NCI-H2107 treated with DMSO at 0.1 percent for 48 hours (cell line): ENCODE measurements at regions not wholly inside any gene's neighbourhood (a gene's known extent, or its start where the extent isn't known, plus 50 kb on each side); places are given as distances from the start of the nearest gene placed in this dataset.
"Not testable (repeated sequence)": the region's sequence is repeated elsewhere in the genome, so short reads cannot be mapped to it uniquely, and the experiment has no call there.

ENCODE experiments used
- DNase-seq: peaks from one replicate; lab custom pipeline; 2025; ENCODE audit not compliant: unreplicated experiment; lab: John Stamatoyannopoulos, UW

DNA sequence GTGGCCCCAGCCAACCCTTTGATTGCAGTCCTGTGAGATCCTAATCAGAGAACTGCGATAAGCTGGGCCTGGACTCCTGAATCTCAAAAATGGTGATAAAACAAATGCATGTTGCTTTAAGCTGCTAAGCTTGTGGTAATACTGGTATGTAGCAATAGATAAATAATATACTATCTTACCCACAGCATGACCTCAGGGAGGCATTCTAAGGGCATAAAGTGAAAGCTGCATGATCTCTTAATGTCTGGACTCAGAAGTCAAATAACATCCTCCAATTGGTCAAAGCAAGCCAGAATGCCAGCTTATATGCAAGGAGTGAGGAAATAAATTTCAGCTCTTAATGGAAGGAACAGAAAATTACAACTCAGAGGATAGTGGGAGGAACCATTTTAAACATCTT lies 246.1 kb downstream of the FSIP2 start:
- no peak for DNase-seq

DNA sequence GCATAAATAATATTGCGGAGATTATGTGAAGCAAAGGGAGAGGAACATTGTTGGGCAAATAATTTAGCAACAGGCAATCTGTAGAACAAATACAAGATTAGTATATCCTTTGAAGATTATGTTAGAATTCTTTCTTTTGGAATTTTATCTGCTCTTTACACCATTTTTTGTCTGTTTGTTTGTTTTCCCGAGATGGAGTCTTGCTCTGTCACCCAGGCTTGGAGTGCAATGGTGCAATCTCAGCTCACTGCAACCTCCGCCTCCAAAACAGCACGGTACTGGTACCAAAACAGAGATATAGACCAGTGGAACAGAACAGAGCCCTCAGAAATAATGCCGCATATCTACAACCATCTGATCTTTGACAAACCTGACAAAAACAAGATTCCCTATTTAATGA lies 250.3 kb downstream of the FSIP2 start:
- not testable (repeated sequence) for DNase-seq

DNA sequence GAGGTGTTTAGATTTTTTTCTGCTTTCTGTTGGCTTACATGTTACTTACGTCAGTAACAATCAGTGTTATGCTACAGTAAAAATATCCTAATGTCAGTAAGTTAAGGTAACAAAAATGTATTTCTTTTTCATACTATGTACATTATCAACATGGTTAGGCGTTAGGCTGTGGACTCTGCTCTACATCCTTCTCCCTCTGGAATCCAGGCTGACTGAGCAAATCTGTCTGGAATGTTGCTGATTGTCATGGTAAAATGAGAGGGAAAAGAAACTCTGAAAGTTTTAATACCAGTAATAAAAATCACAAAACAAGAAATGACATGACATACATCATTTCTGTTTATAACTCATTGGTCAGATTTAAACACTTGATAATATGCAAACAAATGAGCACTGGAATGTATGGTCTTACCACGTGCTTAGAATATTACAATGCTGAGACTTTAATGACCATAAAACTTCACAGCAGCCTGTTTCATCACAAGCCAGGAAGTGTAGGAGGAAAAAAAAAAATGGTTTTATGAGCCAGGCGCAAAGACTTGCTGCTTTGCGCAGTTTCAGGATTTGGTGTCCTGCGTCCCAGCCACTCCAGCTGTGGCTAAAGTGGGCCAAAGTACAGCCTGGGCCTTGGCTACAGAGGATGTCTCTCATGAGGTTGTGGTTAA lies 252.4 kb downstream of the FSIP2 start:
- DNase-seq = no peak

DNA sequence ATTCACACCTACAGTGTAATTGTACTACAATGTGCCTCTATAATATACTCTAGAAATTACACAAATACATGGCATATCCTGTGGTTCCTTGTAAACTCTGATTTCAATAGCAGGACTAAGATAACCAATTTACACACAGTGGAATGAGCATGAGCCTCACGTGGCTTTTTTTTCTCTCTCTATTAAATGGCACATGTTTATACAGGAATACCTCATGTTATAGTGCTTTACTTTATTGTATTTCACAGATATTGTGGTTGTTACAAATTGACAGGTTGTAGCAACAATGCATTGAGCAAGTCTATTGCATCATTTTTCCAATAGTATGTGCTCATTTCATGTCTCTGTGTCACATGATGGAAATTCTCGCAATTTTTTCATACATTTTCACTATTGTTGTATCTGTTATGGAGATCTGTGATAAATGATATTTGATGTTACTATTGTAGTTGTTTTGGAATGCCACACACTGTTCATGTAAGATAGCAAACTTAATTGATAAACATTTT lies 260.0 kb downstream of the FSIP2 start:
- no peak for DNase-seq

DNA sequence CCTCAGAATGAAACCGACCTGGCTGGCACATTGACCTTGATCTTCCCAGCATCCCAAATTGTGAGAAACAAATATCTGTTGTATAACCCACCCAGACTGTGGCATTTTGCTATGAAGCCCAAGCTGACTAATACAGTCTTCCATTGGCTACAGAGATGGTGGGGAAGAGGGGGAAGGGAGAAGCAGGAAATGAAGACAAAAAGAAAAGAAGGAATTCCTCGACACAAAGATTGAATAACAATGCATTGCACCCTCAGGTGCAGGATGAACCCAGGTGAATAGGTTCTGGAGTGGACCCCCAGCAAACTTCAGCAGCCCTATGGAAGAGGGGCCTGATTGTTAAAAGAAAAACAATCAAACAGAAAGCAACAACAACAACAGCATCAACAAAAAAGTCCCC lies 270.7 kb downstream of the FSIP2 start:
- no peak for DNase-seq

DNA sequence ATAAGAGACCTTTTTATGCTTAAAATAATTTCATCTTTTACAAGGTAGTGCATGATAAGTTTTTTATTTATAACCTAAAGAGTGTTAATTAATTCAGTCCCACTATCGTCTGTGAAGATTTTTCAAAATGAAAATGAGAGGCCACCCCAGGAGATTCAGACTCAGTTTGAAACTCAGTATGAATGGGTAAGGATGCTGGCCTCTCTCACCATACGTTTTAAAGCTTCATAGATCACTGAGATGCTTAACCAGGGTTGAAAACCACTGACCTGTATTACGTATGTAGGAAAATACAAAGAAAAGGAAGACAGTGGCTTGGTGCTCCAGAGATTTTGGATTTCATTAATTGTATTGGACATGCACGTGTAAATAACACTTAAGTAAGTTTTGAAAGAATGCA lies 278.7 kb downstream of the FSIP2 start:
- no peak for DNase-seq

DNA sequence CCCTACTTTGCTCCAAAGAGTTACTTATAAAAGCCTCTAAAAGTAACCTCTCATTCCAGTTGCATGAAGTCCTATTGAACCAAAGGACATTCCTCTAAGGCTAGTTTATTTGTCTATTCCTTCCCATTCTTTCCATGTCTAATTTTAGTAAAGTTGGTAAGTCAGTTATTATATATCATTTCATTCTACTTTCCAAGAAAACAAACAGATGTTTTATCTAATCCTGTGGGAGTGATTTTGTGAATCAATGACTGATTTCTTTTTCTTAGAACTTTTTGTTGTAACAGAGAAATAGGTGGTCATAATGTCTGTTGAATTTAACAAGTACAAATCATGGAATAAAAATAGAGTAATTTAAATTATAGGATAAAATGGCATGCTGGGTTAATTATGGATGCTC lies 286.3 kb downstream of the FSIP2 start:
- DNase-seq = no peak

DNA sequence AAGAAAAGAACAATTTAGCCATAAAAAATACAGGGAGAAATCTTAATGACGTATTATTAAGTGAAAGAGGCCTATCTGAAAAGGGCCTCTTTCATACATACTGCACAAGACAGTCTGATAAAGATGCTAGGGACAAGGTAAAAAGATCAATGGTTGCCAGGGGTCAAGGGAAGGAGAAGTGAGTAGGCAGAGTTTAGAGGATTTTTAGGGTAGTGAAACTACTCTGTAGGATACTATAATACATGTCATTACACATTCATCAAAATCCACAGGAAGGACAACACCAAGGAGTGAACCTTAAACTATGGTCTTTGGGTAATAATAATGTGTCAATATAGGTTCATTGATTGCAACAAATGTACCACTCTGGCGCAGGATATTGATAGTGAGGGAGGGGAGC lies 289.3 kb downstream of the FSIP2 start:
- no peak for DNase-seq

DNA sequence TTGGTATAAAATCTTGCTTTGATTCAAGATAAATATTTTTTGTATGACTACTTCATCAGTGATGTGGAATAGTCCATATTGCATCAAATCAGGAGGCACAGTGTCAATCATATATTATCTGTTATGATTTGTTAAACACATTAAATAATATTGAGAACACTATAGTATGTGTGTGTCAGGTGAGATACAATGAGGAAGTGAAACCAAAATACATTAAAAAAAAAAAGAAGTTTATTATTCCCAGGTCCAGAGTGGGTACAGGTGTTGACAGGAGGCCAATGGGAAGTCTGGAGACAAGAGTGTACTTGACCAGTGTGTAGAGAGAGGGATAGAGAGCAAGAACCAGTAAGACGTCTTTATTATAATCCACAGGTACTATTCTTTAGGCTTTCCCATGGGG lies 292.6 kb downstream of the FSIP2 start:
- peak; percentile 58 for DNase-seq

DNA sequence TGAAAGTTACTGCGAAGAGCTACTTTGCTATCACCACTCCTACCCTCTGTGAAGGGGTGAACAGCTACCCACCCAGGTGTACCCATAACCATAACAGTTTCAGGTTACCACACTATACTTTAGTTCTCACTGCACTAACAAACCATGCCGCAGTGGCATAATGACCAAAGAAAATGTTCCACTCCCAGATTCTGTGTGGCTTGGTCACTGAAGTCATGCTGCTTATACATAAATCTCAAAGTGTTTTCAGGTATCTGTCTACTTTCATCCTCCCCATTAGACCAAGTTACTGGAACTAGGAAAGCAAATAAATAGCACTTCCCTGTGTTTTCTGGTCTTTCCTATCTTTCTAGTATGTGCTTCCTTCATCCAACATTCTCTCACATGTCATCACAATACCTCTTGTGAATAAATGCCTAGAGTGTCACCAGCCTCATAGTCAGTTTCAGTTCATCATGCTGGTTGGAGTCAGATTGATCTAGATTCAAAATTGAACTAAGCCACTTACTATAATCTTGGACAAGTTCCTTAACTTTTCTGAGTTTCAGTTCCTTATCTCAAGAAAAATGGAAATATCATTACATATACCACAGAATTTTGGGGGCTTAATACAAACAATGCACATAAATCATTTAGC lies 293.6 kb downstream of the FSIP2 start:
- no peak for DNase-seq

DNA sequence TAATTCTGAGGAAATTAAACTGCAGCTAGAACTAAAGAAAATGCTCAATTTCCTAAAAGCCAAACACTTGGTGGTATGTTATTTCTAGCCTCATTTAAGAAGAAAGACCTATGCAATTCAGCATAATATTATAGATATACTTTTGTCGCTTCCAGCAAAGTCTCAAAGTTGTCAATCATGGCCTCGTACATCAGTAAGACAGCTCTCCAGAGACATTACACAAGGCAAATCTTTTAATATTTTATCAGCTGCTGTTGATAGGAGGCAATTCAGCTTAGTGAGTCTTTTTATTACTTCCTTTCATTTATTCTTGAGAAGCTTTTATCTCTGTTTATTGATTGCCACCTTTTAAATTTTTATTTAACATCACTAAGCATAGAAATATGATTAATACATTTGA lies 294.3 kb downstream of the FSIP2 start:
- no peak for DNase-seq

DNA sequence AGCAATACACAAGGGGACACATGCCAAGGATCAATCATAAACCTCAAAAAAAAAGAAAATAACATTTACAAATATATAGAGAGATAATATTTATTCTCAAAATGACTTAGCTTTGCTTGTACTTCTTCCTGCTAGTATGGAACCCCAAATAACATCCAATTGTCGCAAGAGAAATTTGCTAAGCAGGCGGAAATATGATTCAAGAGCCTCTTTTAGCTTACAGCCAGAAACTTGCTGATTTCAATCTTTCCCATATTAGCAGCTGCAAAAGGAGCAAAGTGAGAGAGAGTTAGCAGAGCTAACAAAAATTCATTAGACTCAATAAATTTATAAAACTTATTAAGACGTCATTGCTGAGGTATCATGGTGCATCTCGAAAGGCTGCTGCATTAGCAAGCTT lies 294.9 kb downstream of the FSIP2 start:
- no peak for DNase-seq

DNA sequence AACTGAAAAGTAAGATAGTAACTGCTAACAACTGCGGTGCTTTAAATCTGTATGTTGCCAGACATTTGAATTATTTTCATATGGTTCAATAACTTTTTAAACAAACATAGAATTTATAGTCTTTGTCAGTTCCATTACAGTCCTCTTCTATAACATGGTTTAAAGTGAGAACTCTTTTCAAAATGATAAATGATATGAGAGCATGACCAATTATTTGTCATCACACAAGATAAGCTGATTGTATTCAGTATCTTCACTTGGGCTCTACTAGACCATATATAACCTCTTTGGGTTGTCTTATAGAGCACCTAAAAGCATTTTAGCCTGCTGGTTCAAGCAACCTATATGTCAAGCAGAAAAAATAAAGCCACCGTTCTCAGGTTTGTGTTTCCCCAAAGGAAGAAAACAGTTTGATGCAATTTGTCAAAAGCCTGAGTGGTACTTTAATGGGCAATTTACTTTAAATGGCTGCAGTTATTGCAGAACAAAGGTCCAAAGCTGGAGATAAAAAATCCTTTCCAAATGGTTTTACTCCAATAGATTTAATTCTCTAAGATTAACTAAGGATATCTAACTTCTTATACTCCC lies 298.4 kb downstream of the FSIP2 start:
- DNase-seq = peak; percentile 42

DNA sequence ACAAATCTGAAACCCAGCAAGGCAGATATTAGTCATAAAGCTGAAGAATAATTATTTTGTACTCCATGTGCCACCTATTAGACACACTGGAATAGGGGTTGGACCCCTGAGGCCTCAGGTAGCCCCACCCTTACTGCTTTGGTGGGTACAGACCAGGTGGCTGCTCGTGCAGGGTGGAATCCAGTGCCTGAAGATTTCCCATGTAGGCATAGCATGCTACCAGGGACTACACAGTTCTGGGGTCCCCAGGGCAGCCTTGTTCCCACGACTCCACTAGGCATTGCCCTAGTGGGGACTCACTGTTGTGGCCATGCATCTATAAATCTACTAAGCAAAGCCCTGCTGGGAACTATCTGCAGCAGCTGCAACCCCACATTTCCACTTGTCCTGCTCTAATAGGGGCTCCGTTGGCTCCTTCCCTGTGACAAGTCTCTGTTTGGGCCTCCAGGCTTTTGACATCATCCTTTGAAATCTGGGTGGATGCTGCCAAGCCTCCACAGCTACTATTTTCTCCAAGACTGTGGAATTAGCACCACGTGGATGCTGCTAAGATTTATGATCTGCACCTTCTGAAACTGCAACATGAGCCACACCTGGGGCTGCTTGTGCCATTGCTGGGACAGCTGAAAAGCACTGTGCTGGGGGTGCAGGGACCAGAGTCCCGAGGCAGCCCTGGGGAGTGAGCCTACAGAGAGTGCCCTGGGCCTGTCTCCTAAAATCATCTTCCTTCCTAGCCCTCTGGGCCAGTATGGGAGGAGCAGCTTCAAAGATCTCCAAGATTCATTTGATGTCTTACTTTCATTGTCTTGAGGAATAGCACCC lies 303.8 kb downstream of the FSIP2 start:
- DNase-seq = no peak

DNA sequence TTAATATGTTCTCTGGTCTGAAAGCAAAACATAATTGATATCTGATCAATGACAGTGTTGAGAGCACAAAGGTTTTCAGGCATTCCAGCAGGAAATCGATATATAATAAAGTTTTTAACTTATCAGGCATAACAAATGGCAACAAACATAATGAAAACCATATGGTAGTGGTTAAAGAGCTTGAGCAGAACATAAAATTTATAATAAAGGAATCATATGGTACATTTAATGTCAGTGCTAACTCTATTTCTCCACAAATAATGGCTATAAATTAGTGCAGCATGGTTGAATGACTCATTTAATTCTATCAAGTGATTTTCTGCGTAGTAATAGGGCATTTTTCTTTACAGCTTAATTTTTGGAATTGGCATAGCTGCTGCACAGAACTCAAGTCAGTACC lies 306.2 kb downstream of the FSIP2 start:
- no peak for DNase-seq

DNA sequence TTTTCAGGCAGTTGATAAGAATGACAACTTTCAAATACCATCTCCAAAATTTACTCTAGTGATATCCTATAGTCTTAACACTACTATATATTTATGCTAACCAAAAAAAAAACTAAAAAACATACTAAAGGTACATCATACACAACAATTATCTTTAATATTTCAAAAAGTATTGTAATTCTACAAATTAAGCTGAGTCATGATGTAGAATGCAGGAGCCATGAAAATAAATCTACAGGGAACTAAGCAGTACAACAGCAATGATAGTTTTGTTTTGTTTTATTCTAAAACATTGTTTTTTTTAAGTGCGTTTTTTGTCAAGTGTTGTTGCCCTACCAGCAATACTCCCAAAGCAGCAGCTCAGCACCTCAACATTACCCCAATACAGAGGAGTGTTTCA lies 314.3 kb downstream of the FSIP2 start:
- no peak for DNase-seq

DNA sequence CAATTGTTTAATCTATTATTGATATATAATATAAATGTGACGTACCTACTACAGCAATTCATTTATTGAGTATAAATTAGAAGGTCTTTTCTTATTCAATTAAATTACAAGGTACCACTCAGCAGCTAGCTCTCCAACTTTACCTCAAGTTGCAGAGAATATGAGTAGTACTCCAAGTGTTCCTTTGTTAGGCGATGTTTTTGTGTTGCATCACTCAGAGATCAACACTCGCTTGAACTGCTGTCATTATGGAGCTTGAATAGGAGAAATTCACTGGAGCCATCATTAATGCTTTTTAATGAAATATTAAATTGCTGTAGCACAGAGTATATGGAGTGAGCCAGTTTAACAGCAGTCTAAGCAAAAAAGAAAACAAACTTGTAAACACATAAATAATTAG lies 320.0 kb downstream of the FSIP2 start:
- DNase-seq = peak; percentile 66

DNA sequence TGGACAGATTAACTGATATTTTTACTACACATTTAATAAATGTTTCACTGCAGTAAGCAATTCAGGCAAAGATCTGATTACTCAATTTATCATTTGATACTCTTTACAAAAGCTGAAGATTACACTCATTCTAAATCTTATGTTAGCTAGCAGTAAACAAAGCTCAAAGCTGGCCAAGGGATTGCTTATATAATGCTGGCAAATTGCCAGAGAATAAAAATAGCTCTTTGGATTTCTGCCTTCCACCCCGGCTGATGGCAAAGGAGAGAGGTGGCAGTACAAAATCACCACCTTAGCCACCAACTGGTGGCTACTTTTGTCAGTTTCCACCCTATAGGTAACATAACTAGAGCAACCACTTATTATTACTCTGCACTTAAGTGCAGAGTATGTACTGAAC lies 320.5 kb downstream of the FSIP2 start:
- peak; percentile 60 for DNase-seq

DNA sequence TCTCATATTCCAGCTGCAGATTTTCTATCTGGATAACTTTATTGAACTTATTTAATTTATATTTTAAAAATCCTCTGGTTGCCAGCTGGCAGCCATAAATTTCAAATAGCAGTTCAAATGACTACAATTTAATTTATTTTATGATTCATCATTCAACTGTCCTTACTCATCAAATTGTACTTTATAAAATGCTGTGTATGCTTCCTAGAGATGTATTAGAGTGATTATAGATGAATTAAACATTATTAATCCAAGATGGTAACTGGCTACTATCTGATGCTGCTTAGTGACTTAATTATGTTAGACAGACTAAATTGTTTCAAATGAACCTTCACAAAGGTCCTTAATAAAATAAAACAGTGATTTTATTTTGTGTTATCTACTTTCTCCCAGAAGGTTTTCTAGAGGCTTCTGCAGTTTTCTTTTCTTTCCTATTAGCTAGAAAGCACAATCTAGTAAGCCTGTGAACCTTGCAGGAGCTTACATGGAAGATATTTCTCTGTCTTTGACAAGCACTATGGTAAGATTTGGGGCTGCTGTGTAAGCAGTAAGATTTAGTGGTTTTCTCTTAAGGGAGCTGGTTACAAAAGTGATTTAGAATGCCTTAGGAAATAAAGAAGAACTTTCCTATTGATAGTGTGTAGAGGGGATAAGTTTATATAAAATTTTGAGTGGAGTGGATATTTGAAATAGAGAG lies 322.3 kb downstream of the FSIP2 start:
- no peak for DNase-seq

DNA sequence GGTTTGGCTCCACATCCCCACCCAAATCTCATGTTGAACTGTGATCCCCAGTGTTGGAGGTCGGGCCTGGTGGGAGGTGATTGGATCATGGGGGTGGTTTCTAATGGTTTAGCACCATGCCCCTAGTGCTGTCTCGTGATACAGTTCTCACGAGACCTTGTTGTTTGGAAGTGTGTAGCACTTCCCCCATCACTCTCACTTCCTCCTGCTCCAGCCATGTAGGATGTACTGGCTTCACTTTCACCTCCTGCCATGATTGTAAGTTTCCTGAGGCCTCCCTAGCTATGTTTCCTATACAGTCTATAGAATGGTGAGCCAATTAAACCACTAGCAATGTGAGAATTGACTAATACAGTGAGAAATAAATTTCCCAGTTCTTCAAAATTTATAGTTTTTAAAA lies 325.9 kb downstream of the FSIP2 start:
- no peak for DNase-seq

DNA sequence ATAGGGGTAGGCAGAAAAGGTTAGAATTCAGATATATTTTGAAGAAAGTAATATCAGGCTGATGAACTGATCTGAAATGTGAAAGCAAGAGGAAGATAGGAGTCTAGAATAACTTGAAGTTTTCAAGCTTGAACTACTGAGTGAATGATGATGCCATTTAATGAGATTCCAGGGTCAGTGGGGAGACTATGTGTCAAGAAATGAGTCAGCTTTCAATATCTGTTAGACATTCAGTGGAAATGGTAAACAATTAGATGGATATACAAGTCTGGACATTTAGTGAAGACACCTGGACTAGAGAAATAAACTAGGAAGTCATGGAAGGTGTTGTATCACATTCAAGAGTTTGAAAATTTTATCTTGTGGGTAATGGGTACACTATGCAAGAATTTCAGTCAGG lies 326.9 kb downstream of the FSIP2 start:
- no peak for DNase-seq
